ENCODE measurements at regions not wholly inside any gene's neighbourhood (a gene's known extent, or its start where the extent isn't known, plus 50 kb on each side); places are given as distances from the start of the nearest gene placed in this dataset.

DNA sequence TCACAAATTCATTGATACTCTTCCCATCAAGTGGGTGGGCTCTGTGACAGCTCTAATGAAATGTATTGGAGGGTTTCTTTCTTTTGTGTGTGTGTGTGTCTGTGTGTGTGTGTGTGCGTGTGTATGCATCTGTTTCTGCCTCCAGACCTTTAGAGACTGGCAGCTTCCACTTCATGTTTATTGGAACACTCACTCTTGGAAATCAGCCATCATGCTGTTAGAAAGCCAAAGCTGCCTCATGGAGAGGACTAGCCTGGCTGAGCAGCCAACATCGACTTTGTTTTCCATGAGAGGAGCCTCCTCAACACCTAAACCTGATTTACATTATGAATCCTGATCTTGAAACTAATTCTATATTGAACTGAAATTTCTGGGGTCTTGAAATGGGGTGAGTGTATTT is 128.5 kb upstream of the FAM174A start (continued):
- TF ChIP-seq, protein P1, sequence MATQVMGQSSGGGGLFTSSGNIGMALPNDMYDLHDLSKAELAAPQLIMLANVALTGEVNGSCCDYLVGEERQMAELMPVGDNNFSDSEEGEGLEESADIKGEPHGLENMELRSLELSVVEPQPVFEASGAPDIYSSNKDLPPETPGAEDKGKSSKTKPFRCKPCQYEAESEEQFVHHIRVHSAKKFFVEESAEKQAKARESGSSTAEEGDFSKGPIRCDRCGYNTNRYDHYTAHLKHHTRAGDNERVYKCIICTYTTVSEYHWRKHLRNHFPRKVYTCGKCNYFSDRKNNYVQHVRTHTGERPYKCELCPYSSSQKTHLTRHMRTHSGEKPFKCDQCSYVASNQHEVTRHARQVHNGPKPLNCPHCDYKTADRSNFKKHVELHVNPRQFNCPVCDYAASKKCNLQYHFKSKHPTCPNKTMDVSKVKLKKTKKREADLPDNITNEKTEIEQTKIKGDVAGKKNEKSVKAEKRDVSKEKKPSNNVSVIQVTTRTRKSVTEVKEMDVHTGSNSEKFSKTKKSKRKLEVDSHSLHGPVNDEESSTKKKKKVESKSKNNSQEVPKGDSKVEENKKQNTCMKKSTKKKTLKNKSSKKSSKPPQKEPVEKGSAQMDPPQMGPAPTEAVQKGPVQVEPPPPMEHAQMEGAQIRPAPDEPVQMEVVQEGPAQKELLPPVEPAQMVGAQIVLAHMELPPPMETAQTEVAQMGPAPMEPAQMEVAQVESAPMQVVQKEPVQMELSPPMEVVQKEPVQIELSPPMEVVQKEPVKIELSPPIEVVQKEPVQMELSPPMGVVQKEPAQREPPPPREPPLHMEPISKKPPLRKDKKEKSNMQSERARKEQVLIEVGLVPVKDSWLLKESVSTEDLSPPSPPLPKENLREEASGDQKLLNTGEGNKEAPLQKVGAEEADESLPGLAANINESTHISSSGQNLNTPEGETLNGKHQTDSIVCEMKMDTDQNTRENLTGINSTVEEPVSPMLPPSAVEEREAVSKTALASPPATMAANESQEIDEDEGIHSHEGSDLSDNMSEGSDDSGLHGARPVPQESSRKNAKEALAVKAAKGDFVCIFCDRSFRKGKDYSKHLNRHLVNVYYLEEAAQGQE (IDR thresholded peaks at IDR 0.05; ENCODE audit: low read depth) = no peak

DNA sequence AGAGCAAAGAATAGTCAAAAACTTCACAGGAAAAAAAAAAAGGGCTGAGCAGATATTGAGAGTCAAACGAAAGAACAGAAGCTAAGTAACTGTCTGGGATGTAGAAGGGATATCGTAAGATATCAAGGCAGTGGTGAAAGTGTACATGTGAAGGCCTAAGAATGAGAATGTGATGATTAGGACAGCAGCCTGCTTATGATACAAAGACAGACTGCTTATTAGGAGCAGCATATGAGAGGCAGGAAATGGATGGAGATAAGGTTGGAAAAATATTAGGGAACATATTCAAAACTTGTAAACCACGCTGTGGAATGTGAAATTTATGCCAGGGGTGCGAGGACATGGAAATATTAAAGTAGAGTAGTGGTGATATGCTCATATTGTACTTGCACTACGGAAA is 133.1 kb upstream of the FAM174A start:
- H3K9me3 ChIP-seq (ENCODE audit: control insufficient read depth in 1 of 2, insufficient read depth in 1 of 2, low read depth in 1 of 2, low read length in 2 of 2) = no peaks in the 10 kb centered on the region
- H3K9ac ChIP-seq (ENCODE audit: low read length) = no peak overlapping the region
- RAD21 ChIA-PET (ENCODE audit: low non-redundant PET in 1 of 2, low total read pairs in 2 of 2, uncharacterized antibody in 2 of 2, unreplicated experiment in 2 of 2) = no interaction called here
- TF ChIP-seq, protein P2, sequence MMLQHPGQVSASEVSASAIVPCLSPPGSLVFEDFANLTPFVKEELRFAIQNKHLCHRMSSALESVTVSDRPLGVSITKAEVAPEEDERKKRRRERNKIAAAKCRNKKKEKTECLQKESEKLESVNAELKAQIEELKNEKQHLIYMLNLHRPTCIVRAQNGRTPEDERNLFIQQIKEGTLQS (IDR thresholded peaks at IDR 0.05) = no peak
- TF ChIP-seq EGR1 (IDR thresholded peaks at IDR 0.05; ENCODE audit: low read depth) (no peak), FOSL1 (IDR thresholded peaks at IDR 0.05; ENCODE audit: low read depth) (no peak), CEBPB (IDR thresholded peaks at IDR 0.05; ENCODE audit: low read depth) (no peak), POLR2AphosphoS5 (IDR thresholded peaks at IDR 0.05; ENCODE audit: low read depth, low read length) (no peak), SP1 (IDR thresholded peaks at IDR 0.05; ENCODE audit: low read depth) (no peak), YY1 (IDR thresholded peaks at IDR 0.05; ENCODE audit: extremely low read depth, insufficient replicate concordance, low read depth, low read length) (no peak), CBX3 (IDR thresholded peaks at IDR 0.05; ENCODE audit: low read depth) (no peak), ZFX (IDR thresholded peaks at IDR 0.05) (no peak), EZH2phosphoT487 (IDR thresholded peaks at IDR 0.05; ENCODE audit: borderline replicate concordance) (no peak), JUND (IDR thresholded peaks at IDR 0.05) (no peak), POLR2A (IDR thresholded peaks at IDR 0.05; ENCODE audit: borderline replicate concordance, extremely low read depth, insufficient read depth, insufficient read length) (no peak)
- TF ChIP-seq, protein P3, sequence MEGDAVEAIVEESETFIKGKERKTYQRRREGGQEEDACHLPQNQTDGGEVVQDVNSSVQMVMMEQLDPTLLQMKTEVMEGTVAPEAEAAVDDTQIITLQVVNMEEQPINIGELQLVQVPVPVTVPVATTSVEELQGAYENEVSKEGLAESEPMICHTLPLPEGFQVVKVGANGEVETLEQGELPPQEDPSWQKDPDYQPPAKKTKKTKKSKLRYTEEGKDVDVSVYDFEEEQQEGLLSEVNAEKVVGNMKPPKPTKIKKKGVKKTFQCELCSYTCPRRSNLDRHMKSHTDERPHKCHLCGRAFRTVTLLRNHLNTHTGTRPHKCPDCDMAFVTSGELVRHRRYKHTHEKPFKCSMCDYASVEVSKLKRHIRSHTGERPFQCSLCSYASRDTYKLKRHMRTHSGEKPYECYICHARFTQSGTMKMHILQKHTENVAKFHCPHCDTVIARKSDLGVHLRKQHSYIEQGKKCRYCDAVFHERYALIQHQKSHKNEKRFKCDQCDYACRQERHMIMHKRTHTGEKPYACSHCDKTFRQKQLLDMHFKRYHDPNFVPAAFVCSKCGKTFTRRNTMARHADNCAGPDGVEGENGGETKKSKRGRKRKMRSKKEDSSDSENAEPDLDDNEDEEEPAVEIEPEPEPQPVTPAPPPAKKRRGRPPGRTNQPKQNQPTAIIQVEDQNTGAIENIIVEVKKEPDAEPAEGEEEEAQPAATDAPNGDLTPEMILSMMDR (IDR thresholded peaks at IDR 0.05 in 2 of 3, conservative IDR thresholded peaks at IDR 0.05 in 1 of 3; ENCODE audit: borderline replicate concordance in 1 of 3, insufficient read depth in 1 of 3, low read depth in 2 of 3, low read length in 2 of 3) = no peak
- TF ChIP-seq, protein P1 (IDR thresholded peaks at IDR 0.05; ENCODE audit: low read depth) = no peak
- TF ChIP-seq, protein P4, sequence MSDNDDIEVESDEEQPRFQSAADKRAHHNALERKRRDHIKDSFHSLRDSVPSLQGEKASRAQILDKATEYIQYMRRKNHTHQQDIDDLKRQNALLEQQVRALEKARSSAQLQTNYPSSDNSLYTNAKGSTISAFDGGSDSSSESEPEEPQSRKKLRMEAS (IDR thresholded peaks at IDR 0.05) = no peak
- POLR2A ChIA-PET = no interaction called here
- intact Hi-C loops (cut with micrococcal nuclease) = no loop called here
- no peak overlapping the region for H2AFZ ChIP-seq (ENCODE audit: low read depth, low read length, poor library complexity, severe bottlenecking)
- ATAC-seq (no peak), DNase-seq (ENCODE audit: low read depth, low spot score) (no peak)
- H3K27me3 ChIP-seq (ENCODE audit: insufficient read depth, low read length) = no peaks in the 10 kb centered on the region
- CTCF ChIA-PET = no interaction called here
- H3K4me3 ChIP-seq (replicated peaks in 1 of 2; ENCODE audit: low read depth in 1 of 2, low read length in 2 of 2) = no peak overlapping the region
- H3K4me2 ChIP-seq (ENCODE audit: low read length) = no peak overlapping the region
- no peaks in the 10 kb centered on the region for H3K4me1 ChIP-seq (ENCODE audit: control insufficient read depth in 1 of 2, insufficient read depth in 2 of 2, low read length in 2 of 2)
- H4K20me1 ChIP-seq (ENCODE audit: insufficient read depth) = no peaks in the 10 kb centered on the region
- no TSS peak for BruUV-seq (replicated peaks)
- no peaks in the 10 kb centered on the region for H3K79me2 ChIP-seq (ENCODE audit: insufficient read depth, low read length)
- H3K27ac ChIP-seq (ENCODE audit: low read depth, low read length) = no peak overlapping the region
- no peaks in the 10 kb centered on the region for H3K36me3 ChIP-seq (ENCODE audit: control insufficient read depth in 1 of 2, insufficient read depth in 2 of 2, low read length in 2 of 2)
- H3K9me2 ChIP-seq (ENCODE audit: insufficient read depth) = no peaks in the 10 kb centered on the region
